Heart left ventricle (tissue), 16 donors: ENCODE measurements at regions not wholly inside any gene's neighbourhood (a gene's known extent, or its start where the extent isn't known, plus 50 kb on each side); places are given as distances from the start of the nearest gene placed in this dataset.
A peak's percentile ranks its signal among the peaks of the same experiment; 100 is the strongest.

Experiments
- ATAC-seq, 4 donors: fragments of 200-7000 bp; cut with Tn5 transposase; one replicate each; pipeline ENCODE4 v1.9.1; 2020 to 2022; ENCODE audit warnings: moderate library complexity in 4 of 4, mild to moderate bottlenecking in 3 of 4, moderate number of reproducible peaks in 1 of 4
- DNase-seq, 5 donors: peaks; one replicate each; pipeline ENCODE4 v3.0.0-alpha.2; 2020
- H3K27ac ChIP-seq, 12 donors: fragments of 200-600 bp; sonication (generic) in 4 of 12; one replicate each; pipeline versions ENCODE4 v1.5.0 to v1.8.0; 2016 to 2022; ENCODE audit warnings: mild to moderate bottlenecking in 2 of 12
- H3K27me3 ChIP-seq, 9 donors: fragments of 200-600 bp; sonication (generic) in 2 of 9; one replicate each; pipeline versions ENCODE4 v1.5.1 to v1.8.0; 2016 to 2022; ENCODE audit warnings: mild to moderate bottlenecking in 3 of 9
- H3K36me3 ChIP-seq, 9 donors: fragments of 200-600 bp; sonication (generic) in 2 of 9; one replicate each; pipeline versions ENCODE4 v1.5.0 to v1.8.0; 2018 to 2022; ENCODE audit warnings: mild to moderate bottlenecking in 2 of 9
- H3K4me1 ChIP-seq, 12 donors: fragments of 200-600 bp; sonication (generic) in 4 of 12; one replicate each; pipeline versions ENCODE4 v1.5.0 to v1.8.0; 2016 to 2022; ENCODE audit warnings: mild to moderate bottlenecking in 3 of 12
- H3K4me3 ChIP-seq, 12 donors: fragments of 200-600 bp; sonication (generic) in 4 of 12; one replicate each; pipeline versions ENCODE4 v1.5.0 to v1.8.0; 2017 to 2022; ENCODE audit warnings: mild to moderate bottlenecking in 9 of 12, moderate library complexity in 4 of 12
- H3K9me3 ChIP-seq, 12 donors: fragments of 200-600 bp; sonication (generic) in 4 of 12; one replicate each; pipeline versions ENCODE4 v1.5.0 to v1.8.0; 2016 to 2022; ENCODE audit warnings: mild to moderate bottlenecking in 1 of 12
- CTCF ChIP-seq, 12 donors: fragments of 200-600 bp; sonication (generic) in 4 of 12; IDR thresholded peaks; one replicate each; pipeline versions ENCODE4 v1.5.0 to v1.8.0; 2018 to 2022; ENCODE audit warnings: antibody characterized with exemption in 12 of 12, mild to moderate bottlenecking in 5 of 12
- POLR2A ChIP-seq, 2 donors: fragments of 450-650 bp; IDR thresholded peaks; one replicate each; pipeline ENCODE4 v1.6.1; 2017; ENCODE audit warnings: antibody characterized with exemption in 2 of 2, mild to moderate bottlenecking in 2 of 2, moderate library complexity in 2 of 2
- WGBS, 4 donors: extraction: QIAGEN DNeasy Blood & Tissue Kit in 2 of 4; methylation state at CpG; one replicate each; pipeline versions ENCODE4 v1.1.5 to v1.1.7; 2013 to 2018; 5-methylcytosine and 5-hydroxymethylcytosine counted together
- intact Hi-C, 10 donors: fragments of 100-400 bp; cut with DNase I; formaldehyde crosslinking; loops; one replicate each; pipeline versions ENCODE4 v1.11.1 to v1.14.2; 2022
- donor health status: ischemic (EF 13 %, LVEDD 7.1; RV severe dilation, severe dysfunction).
- donor health status: healthy with polysubstance abuse.
- donor health status: DM: no; HTN: yes; CAD: no.
- donor health status: DM: no; HTN: no; CAD: no.
- donor health status: ischemic (EF 25% LVEDD 6.9; RV normal size, moderate dysfunction).
- donor health status: ischemic (EF 25% LVEDD 5.7; RV mildly dilated, moderate dysfunction).
- donor health status: healthy.
- donor health status: DM: yes; HTN: yes; CAD: no.
- donor health status: ischemic (EF 35%, LVEDD 5.7; RV mildly dilated, moderate dysfunction).
- donor health status: nonischemic (EF 11% LVEDD 7.7; RV severe dilation, severe dysfunction).
- donor health status: DM: yes; HTN: yes; CAD: no.
- donor health status: PGD.
- donor health status: ischemic (EF 29% LVEDD 5.4; RV normal size, mild dysfunction).
- donor health status: nonischemic (EF 23%, LVEDD 6.1; RV moderate dilation, normal function).

- Histone ChIP-seq H3K36me3 (no peaks in the 10 kb centered on the region), H3K4me1 (peaks cover 0 to 76% (median 30%) of the 10 kb centered on the region in 12 donors), H3K27ac (peak overlapping the region in 10 of 12 donors; percentile 73 to 97 (median 86)), H3K4me3 (no peak overlapping the region), H3K27me3 (peaks cover 0 to 26% (median 13%) of the 10 kb centered on the region in 9 donors), H3K9me3 (no peaks in the 10 kb centered on the region)
- intact Hi-C loops = loop anchor here in 5 of 10 donors (5.0 kb wide), 6 partner anchors 40 to 285 kb away; partner anchors contain the start of gene VEGFA (in 1 of the 5)
- DNase-seq = peak in 1 of 5 donors; percentile 54
- no peak for TF ChIP-seq CTCF (IDR thresholded peaks at IDR 0.05)
- no peak for TF ChIP-seq POLR2A (IDR thresholded peaks at IDR 0.05)
- no peak for ATAC-seq
- WGBS, 4 donors = 60 to 70% (median 67%) methylated on average over 6 of the region's 6 CpGs
Observed at GRCh38 chr6:44006872-44007303, 120.4 kb downstream of the MRPL14 start.

- intact Hi-C loops = loop anchor here in 5 of 10 donors (5.0 kb wide), 6 partner anchors 41 to 284 kb away; partner anchors contain the start of gene VEGFA (in 1 of the 5)
- ATAC-seq (no peak), DNase-seq (peak in 1 of 5 donors; percentile 29)
- H3K27ac ChIP-seq = peak overlapping the region; percentile 58 to 97 (median 86)
- peaks cover 0 to 32% (median 17%) of the 10 kb centered on the region in 9 donors for H3K27me3 ChIP-seq
- no peaks in the 10 kb centered on the region for H3K36me3 ChIP-seq
- TF ChIP-seq CTCF (IDR thresholded peaks at IDR 0.05) = no peak
- no peak for TF ChIP-seq POLR2A (IDR thresholded peaks at IDR 0.05)
- peaks cover 0 to 71% (median 28%) of the 10 kb centered on the region in 12 donors for H3K4me1 ChIP-seq
- H3K9me3 ChIP-seq = no peaks in the 10 kb centered on the region
- no peak overlapping the region for H3K4me3 ChIP-seq
- WGBS, 4 donors = 69 to 76% (median 73%) methylated on average over 7 of the region's 7 CpGs
Observed at GRCh38 chr6:44006123-44006871, 121.0 kb downstream of the MRPL14 start.

GRCh38 chr6:44005507-44005903, 121.7 kb downstream of the MRPL14 start:
- ATAC-seq = peak; percentile 21 to 58 (median 47)
- H3K27ac ChIP-seq = peak overlapping the region; percentile 58 to 97 (median 86)
- 50 to 72% (median 63%) methylated on average over 3 of the region's 3 CpGs for WGBS, 4 donors
- peaks cover 0 to 63% (median 23%) of the 10 kb centered on the region in 12 donors for H3K4me1 ChIP-seq
- H3K9me3 ChIP-seq = no peaks in the 10 kb centered on the region
- TF ChIP-seq POLR2A (IDR thresholded peaks at IDR 0.05) (no peak), CTCF (IDR thresholded peaks at IDR 0.05) (no peak)
- H3K4me3 ChIP-seq = no peak overlapping the region
- DNase-seq = peak in 3 of 5 donors; percentile 30 to 60 (median 34)
- H3K27me3 ChIP-seq = peaks cover 0 to 37% (median 17%) of the 10 kb centered on the region in 9 donors
- intact Hi-C loops = loop anchor here in 6 of 10 donors (2.0 to 5.0 kb wide), 8 partner anchors 42 to 283 kb away; partner anchors contain the start of gene VEGFA (in 2 of the 6)
- H3K36me3 ChIP-seq = no peaks in the 10 kb centered on the region
